B cell (primary cell): ENCODE measurements at regions not wholly inside any gene's neighbourhood (a gene's known extent, or its start where the extent isn't known, plus 50 kb on each side); places are given as distances from the start of the nearest gene placed in this dataset.

Experiments used
- ATAC-seq: fragments of 200-7000 bp; cut with Tn5 transposase; one replicate; pipeline ENCODE4 v1.10.0; 2021; ENCODE audit warnings: low read depth, mild to moderate bottlenecking, moderate number of reproducible peaks, moderate library complexity
- CTCF ChIA-PET: fragments of 350-600 bp; sonication (Branson Sonifier 250); formaldehyde crosslinking; loops from one replicate; lab custom pipeline; 2021; ENCODE audit warnings: antibody characterized with exemption, inconsistent platforms; lab: Charles Lee
- POLR2A ChIA-PET: fragments of 350-600 bp; sonication (Branson Sonifier 250); formaldehyde crosslinking; loops from one replicate; lab custom pipeline; 2021; ENCODE audit warnings: antibody characterized with exemption; lab: Charles Lee
- DNase-seq: peaks from one replicate; pipeline ENCODE4 v3.0.0; 2013
- H2AFZ ChIP-seq: 2 replicates; pipeline ENCODE4 v1.6.1; 2012; ENCODE audit warnings: mild to moderate bottlenecking, low read depth, low read length; ENCODE audit not compliant: insufficient read depth, poor library complexity, severe bottlenecking
- H3K27ac ChIP-seq, 2 donors: 1 replicate in 1 of 2; 2 replicates in 1 of 2; pipeline ENCODE4 v1.5.1; 2012 to 2013; ENCODE audit warnings: low read length in 2 of 2, mild to moderate bottlenecking in 2 of 2, moderate library complexity in 1 of 2
- H3K27me3 ChIP-seq, 4 experiments: fragments of 200-600 bp in 1 of 4; sonication (generic) in 1 of 4; replicated peaks in 1 of 4; 1 replicate in 2 of 4; 2 replicates in 2 of 4; pipeline versions ENCODE4 v1.6.1 to v1.7.0; 2013 to 2016; ENCODE audit warnings: low read length in 3 of 4, mild to moderate bottlenecking in 2 of 4, mixed read lengths in 1 of 4, moderate library complexity in 1 of 4; ENCODE audit not compliant: insufficient read depth in 4 of 4, control insufficient read depth in 3 of 4; ENCODE audit errors: control extremely low read depth in 1 of 4
- H3K36me3 ChIP-seq, 2 experiments: replicated peaks in 1 of 2; 1 replicate in 1 of 2; 2 replicates in 1 of 2; pipeline versions ENCODE4 v1.6.1 to v1.7.1; 2013; ENCODE audit warnings: low read length in 1 of 2; ENCODE audit not compliant: insufficient read depth in 2 of 2, control insufficient read depth in 1 of 2; ENCODE audit errors: control extremely low read depth in 1 of 2, extremely low read depth in 1 of 2
- H3K4me1 ChIP-seq, 2 donors: fragments of 200-600 bp in 1 of 2; sonication (generic) in 1 of 2; 1 replicate in 1 of 2; 2 replicates in 1 of 2; pipeline versions ENCODE4 v1.5.1 to v1.6.1; 2013 to 2017; ENCODE audit warnings: low read length in 2 of 2; ENCODE audit not compliant: control insufficient read depth in 2 of 2, insufficient read depth in 2 of 2
- H3K4me2 ChIP-seq: replicated peaks from 2 replicates; pipeline ENCODE3; 2012; ENCODE audit warnings: mild to moderate bottlenecking, low read depth, low read length; ENCODE audit not compliant: poor library complexity, severe bottlenecking
- H3K4me3 ChIP-seq, 5 experiments: fragments of 200-600 bp in 1 of 5; sonication (generic) in 1 of 5; 1 replicate in 3 of 5; 2 replicates in 2 of 5; pipeline versions ENCODE4 v1.5.1 to v1.7.0; 2011 to 2016; ENCODE audit warnings: low read length in 4 of 5, mild to moderate bottlenecking in 4 of 5, low read depth in 2 of 5, control low read depth in 1 of 5, moderate library complexity in 1 of 5; ENCODE audit not compliant: insufficient read depth in 1 of 5; ENCODE audit errors: control extremely low read depth in 1 of 5, extremely low read depth in 1 of 5
- H3K79me2 ChIP-seq: fragments of 200-600 bp; sonication (generic); one replicate; pipeline ENCODE4 v1.6.0; 2016; ENCODE audit warnings: low read length; ENCODE audit not compliant: control insufficient read depth, insufficient read depth
- H3K9ac ChIP-seq: fragments of 200-600 bp; sonication (generic); 2 replicates; pipeline ENCODE4 v1.6.1; 2017; ENCODE audit warnings: mild to moderate bottlenecking, low read length, moderate library complexity
- H3K9me3 ChIP-seq, 3 donors: one replicate each; pipeline versions ENCODE4 v1.6.1 to v1.7.1; 2013; ENCODE audit warnings: low read length in 2 of 3; ENCODE audit not compliant: control insufficient read depth in 2 of 3, insufficient read depth in 1 of 3; ENCODE audit errors: control extremely low read depth in 1 of 3
- H4K20me1 ChIP-seq: 2 replicates; pipeline ENCODE4 v1.6.0; 2012; ENCODE audit warnings: mild to moderate bottlenecking, low read length; ENCODE audit not compliant: insufficient read depth, control insufficient read depth, poor library complexity, severe bottlenecking
- H3K27ac Mint-ChIP-seq: one replicate; pipeline ENCODE4 v1.8.0; 2021; ENCODE audit warnings: mixed read lengths
- H3K27me3 Mint-ChIP-seq: one replicate; pipeline ENCODE4 v1.8.0; 2021; ENCODE audit warnings: mixed read lengths
- H3K4me1 Mint-ChIP-seq: one replicate; pipeline ENCODE4 v1.8.0; 2021; ENCODE audit warnings: mixed read lengths
- H3K4me3 Mint-ChIP-seq: one replicate; pipeline ENCODE4 v1.8.0; 2021; ENCODE audit warnings: mixed read lengths
- H3K9me3 Mint-ChIP-seq: one replicate; pipeline ENCODE4 v1.8.0; 2022; ENCODE audit warnings: mixed read lengths; ENCODE audit not compliant: insufficient read depth
- CTCF ChIP-seq: fragments of 200-600 bp; IDR thresholded peaks from one replicate; pipeline ENCODE4 v1.8.0; 2022; ENCODE audit warnings: antibody characterized with exemption, mild to moderate bottlenecking
- EZH2 ChIP-seq: IDR thresholded peaks from 2 replicates; pipeline ENCODE4 v1.6.1; 2012; ENCODE audit warnings: borderline replicate concordance, low read depth, mild to moderate bottlenecking, moderate library complexity, low read length; ENCODE audit not compliant: insufficient read depth, poor library complexity, severe bottlenecking
- WGBS: methylation state at CpG from one replicate; pipeline ENCODE4 v1.1.5; 2013; ENCODE audit warnings: missing lambda C conversion rate; ENCODE audit not compliant: insufficient coverage; 5-methylcytosine and 5-hydroxymethylcytosine counted together
- intact Hi-C: fragments of 100-400 bp; cut with micrococcal nuclease; formaldehyde crosslinking; loops from one replicate; pipeline ENCODE4 v1.10.0; 2022

- no CpG with 5 or more reads among the region's 2 CpGs for WGBS
These were observed 212.5 kb downstream of the TANC2 start for GRCh38 chr17:63178530-63178929.

GRCh38 chr17:63181856-63182255, 215.8 kb downstream of the TANC2 start:
- Histone ChIP-seq H3K9ac (no peak overlapping the region), H2AFZ (no peak overlapping the region), H3K4me3 (no peak overlapping the region), H3K27ac (no peak overlapping the region), H4K20me1 (no peaks in the 10 kb centered on the region), H3K36me3 (no peaks in the 10 kb centered on the region), H3K4me1 (no peaks in the 10 kb centered on the region), H3K27me3 (no peaks in the 10 kb centered on the region), H3K4me2 (no peak overlapping the region), H3K79me2 (no peaks in the 10 kb centered on the region), H3K9me3 (no peaks in the 10 kb centered on the region)
- no peak for TF ChIP-seq CTCF
- TF ChIP-seq EZH2 = no peak
- WGBS = 88% methylated on average over 4 of the region's 6 CpGs
- Mint-ChIP-seq H3K4me3 (no peak overlapping the region), H3K4me1 (no peaks in the 10 kb centered on the region), H3K27me3 (no peaks in the 10 kb centered on the region), H3K27ac (no peak overlapping the region), H3K9me3 (no peaks in the 10 kb centered on the region)
- ATAC-seq (no peak), DNase-seq (no peak)
- CTCF ChIA-PET = no interaction called here
- intact Hi-C loops = no loop called here
- POLR2A ChIA-PET = no interaction called here

More at GRCh38 chr17:63178530-63178929, 212.5 kb downstream of the TANC2 start:
- Histone ChIP-seq H3K36me3 (no peaks in the 10 kb centered on the region), H3K27me3 (no peaks in the 10 kb centered on the region), H3K27ac (no peak overlapping the region), H3K4me1 (no peaks in the 10 kb centered on the region), H3K9ac (no peak overlapping the region), H3K9me3 (peaks cover 1 to 8% (median 3%) of the 10 kb centered on the region in 3 donors), H3K79me2 (no peaks in the 10 kb centered on the region), H3K4me3 (no peak overlapping the region), H2AFZ (no peak overlapping the region), H4K20me1 (no peaks in the 10 kb centered on the region), H3K4me2 (no peak overlapping the region)
- Mint-ChIP-seq H3K4me1 (no peaks in the 10 kb centered on the region), H3K4me3 (no peak overlapping the region), H3K9me3 (no peaks in the 10 kb centered on the region), H3K27me3 (no peaks in the 10 kb centered on the region), H3K27ac (no peak overlapping the region)
- POLR2A ChIA-PET = no interaction called here
- TF ChIP-seq CTCF (no peak), EZH2 (no peak)
- intact Hi-C loops = no loop called here
- DNase-seq (no peak), ATAC-seq (no peak)
- CTCF ChIA-PET = no interaction called here
